Mammary epithelial cell (primary cell): ENCODE measurements at regions not wholly inside any gene's neighbourhood (a gene's known extent, or its start where the extent isn't known, plus 50 kb on each side); places are given as distances from the start of the nearest gene placed in this dataset.

Experiments
- EZH2 ChIP-seq: IDR thresholded peaks from 2 replicates; pipeline ENCODE4 v1.6.1; 2012; ENCODE audit warnings: low read length, inconsistent platforms, borderline replicate concordance
- TF ChIP-seq, protein P1 (sequence below), 2 donors: IDR thresholded peaks in 1 of 2; conservative IDR thresholded peaks in 1 of 2; 2 replicates each; pipeline ENCODE4 v1.5.1; 2011 to 2012; ENCODE audit warnings: inconsistent platforms in 2 of 2, low read length in 2 of 2, mild to moderate bottlenecking in 2 of 2, control low read depth in 1 of 2, low read depth in 1 of 2; ENCODE audit not compliant: insufficient read depth in 1 of 2; ENCODE audit errors: extremely low read depth in 1 of 2

- TF ChIP-seq EZH2, result no peak
- TF ChIP-seq, protein P1, sequence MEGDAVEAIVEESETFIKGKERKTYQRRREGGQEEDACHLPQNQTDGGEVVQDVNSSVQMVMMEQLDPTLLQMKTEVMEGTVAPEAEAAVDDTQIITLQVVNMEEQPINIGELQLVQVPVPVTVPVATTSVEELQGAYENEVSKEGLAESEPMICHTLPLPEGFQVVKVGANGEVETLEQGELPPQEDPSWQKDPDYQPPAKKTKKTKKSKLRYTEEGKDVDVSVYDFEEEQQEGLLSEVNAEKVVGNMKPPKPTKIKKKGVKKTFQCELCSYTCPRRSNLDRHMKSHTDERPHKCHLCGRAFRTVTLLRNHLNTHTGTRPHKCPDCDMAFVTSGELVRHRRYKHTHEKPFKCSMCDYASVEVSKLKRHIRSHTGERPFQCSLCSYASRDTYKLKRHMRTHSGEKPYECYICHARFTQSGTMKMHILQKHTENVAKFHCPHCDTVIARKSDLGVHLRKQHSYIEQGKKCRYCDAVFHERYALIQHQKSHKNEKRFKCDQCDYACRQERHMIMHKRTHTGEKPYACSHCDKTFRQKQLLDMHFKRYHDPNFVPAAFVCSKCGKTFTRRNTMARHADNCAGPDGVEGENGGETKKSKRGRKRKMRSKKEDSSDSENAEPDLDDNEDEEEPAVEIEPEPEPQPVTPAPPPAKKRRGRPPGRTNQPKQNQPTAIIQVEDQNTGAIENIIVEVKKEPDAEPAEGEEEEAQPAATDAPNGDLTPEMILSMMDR (conservative IDR thresholded peaks at IDR 0.05 in 1 of 2, IDR thresholded peaks at IDR 0.05 in 1 of 2; ENCODE audit: extremely low read depth in 1 of 2, insufficient read depth in 1 of 2, low read depth in 1 of 2, low read length in 2 of 2), result no peak
Observed at GRCh38 chr2:209238765-209239584, 184.9 kb upstream of the MAP2 start.
